OCI-LY1 (cell line): ENCODE measurements at regions not wholly inside any gene's neighbourhood (a gene's known extent, or its start where the extent isn't known, plus 50 kb on each side); places are given as distances from the start of the nearest gene placed in this dataset.

Experiments
- H2AFZ ChIP-seq: fragments of 200-600 bp; sonication (generic), shearing (Covaris generic); 2 replicates; pipeline ENCODE4 v1.6.0; 2014; ENCODE audit warnings: antibody characterized with exemption, mild to moderate bottlenecking, low read length
- H3F3A ChIP-seq: fragments of 200-600 bp; sonication (generic), shearing (Covaris generic); 2 replicates; pipeline ENCODE4 v1.6.0; 2014; ENCODE audit warnings: mild to moderate bottlenecking, antibody characterized with exemption, low read length, moderate library complexity; ENCODE audit not compliant: insufficient read depth
- H3K27ac ChIP-seq: fragments of 200-600 bp; sonication (generic); 2 replicates; pipeline ENCODE4 v1.5.1; 2014; ENCODE audit warnings: low read length, mixed run types, mild to moderate bottlenecking, low read depth; ENCODE audit not compliant: poor library complexity, severe bottlenecking
- H3K27me3 ChIP-seq: fragments of 200-600 bp; sonication (generic); 2 replicates; pipeline ENCODE4 v1.6.0; 2014; ENCODE audit warnings: antibody characterized with exemption, mild to moderate bottlenecking, low read length, moderate library complexity; ENCODE audit not compliant: insufficient read depth
- H3K36me3 ChIP-seq: fragments of 200-600 bp; sonication (generic); 2 replicates; pipeline ENCODE4 v1.6.1; 2014; ENCODE audit warnings: mild to moderate bottlenecking, antibody characterized with exemption, low read length, moderate library complexity, mixed read lengths; ENCODE audit not compliant: insufficient read depth
- H3K4me1 ChIP-seq: fragments of 200-600 bp; sonication (generic); 2 replicates; pipeline ENCODE4 v1.5.1; 2014; ENCODE audit warnings: mild to moderate bottlenecking, low read length, moderate library complexity; ENCODE audit not compliant: insufficient read depth, severe bottlenecking
- H3K4me2 ChIP-seq: fragments of 200-600 bp; sonication (generic), shearing (Covaris generic); 2 replicates; pipeline ENCODE4 v1.6.1; 2014; ENCODE audit warnings: low read length
- H3K4me3 ChIP-seq: fragments of 200-600 bp; sonication (generic); 2 replicates; pipeline ENCODE4 v1.5.1; 2014; ENCODE audit warnings: low read length, low read depth, mild to moderate bottlenecking, mixed read lengths; ENCODE audit not compliant: poor library complexity, severe bottlenecking
- H3K79me2 ChIP-seq: fragments of 200-600 bp; shearing (Covaris generic); 2 replicates; pipeline ENCODE4 v1.6.1; 2016; ENCODE audit warnings: mixed run types, low read length, mixed read lengths; ENCODE audit not compliant: insufficient read depth
- H3K9ac ChIP-seq: fragments of 200-600 bp; sonication (generic), shearing (Covaris generic); 2 replicates; pipeline ENCODE4 v1.6.1; 2014; ENCODE audit warnings: mild to moderate bottlenecking, low read length, mixed read lengths
- H3K9me2 ChIP-seq: fragments of 200-600 bp; sonication (generic), shearing (Covaris generic); 2 replicates; pipeline ENCODE4 v1.6.1; 2014; ENCODE audit warnings: low read depth, mild to moderate bottlenecking, low read length, mixed read lengths
- H3K9me3 ChIP-seq: fragments of 200-600 bp; shearing (Covaris generic); 2 replicates; pipeline ENCODE4 v1.6.1; 2014; ENCODE audit warnings: low read length, mixed read lengths
- H4K20me1 ChIP-seq: fragments of 200-600 bp; sonication (generic), shearing (Covaris generic); 2 replicates; pipeline ENCODE4 v1.6.0; 2016; ENCODE audit warnings: mild to moderate bottlenecking, low read length; ENCODE audit not compliant: insufficient read depth
- EZH2 ChIP-seq: fragments of 200-600 bp; sonication (generic), shearing (Covaris generic); IDR thresholded peaks from 2 replicates; pipeline ENCODE4 v1.8.0; 2017; ENCODE audit warnings: borderline replicate concordance, mixed run types, mild to moderate bottlenecking, antibody characterized with exemption, low read length, moderate library complexity, mixed read lengths
- TF ChIP-seq, protein P1 (sequence below): fragments of 200-600 bp; sonication (generic), shearing (Covaris generic); IDR thresholded peaks from 2 replicates; pipeline ENCODE4 v1.5.1; 2017; ENCODE audit warnings: mild to moderate bottlenecking, antibody characterized with exemption, low read length, moderate library complexity, mixed read lengths

DNA sequence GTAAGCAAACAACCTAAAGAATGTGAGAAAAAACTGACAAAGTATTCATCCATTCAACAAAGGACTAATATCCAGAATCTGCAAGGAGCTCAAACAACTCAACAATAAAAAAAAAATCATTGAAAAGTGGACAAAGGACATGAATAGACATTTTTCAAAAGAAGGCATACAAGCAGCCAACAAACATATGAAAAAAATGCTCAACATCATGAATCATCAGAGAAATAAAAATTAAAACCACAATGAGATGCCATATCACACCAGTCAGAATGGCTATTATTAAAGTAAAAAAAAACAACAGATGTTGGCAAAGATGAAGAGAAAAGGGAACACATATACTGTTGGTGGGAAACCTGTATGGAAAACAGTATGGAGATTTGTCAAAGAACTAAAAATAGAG, 120.7 kb upstream of the ADGRL3 start:
- no peak overlapping the region for H3K4me2 ChIP-seq
- H3K27ac ChIP-seq, result no peak overlapping the region
- TF ChIP-seq, protein P1, sequence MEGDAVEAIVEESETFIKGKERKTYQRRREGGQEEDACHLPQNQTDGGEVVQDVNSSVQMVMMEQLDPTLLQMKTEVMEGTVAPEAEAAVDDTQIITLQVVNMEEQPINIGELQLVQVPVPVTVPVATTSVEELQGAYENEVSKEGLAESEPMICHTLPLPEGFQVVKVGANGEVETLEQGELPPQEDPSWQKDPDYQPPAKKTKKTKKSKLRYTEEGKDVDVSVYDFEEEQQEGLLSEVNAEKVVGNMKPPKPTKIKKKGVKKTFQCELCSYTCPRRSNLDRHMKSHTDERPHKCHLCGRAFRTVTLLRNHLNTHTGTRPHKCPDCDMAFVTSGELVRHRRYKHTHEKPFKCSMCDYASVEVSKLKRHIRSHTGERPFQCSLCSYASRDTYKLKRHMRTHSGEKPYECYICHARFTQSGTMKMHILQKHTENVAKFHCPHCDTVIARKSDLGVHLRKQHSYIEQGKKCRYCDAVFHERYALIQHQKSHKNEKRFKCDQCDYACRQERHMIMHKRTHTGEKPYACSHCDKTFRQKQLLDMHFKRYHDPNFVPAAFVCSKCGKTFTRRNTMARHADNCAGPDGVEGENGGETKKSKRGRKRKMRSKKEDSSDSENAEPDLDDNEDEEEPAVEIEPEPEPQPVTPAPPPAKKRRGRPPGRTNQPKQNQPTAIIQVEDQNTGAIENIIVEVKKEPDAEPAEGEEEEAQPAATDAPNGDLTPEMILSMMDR, result no peak
- TF ChIP-seq EZH2, result no peak
- no peaks in the 10 kb centered on the region for H3F3A ChIP-seq
- no peaks in the 10 kb centered on the region for H3K79me2 ChIP-seq
- no peaks in the 10 kb centered on the region for H3K36me3 ChIP-seq
- H3K9ac ChIP-seq, result no peak overlapping the region
- no peaks in the 10 kb centered on the region for H3K4me1 ChIP-seq
- no peak overlapping the region for H2AFZ ChIP-seq
- H3K27me3 ChIP-seq, result no peaks in the 10 kb centered on the region
- H3K9me3 ChIP-seq, result no peaks in the 10 kb centered on the region
- H3K9me2 ChIP-seq, result no peaks in the 10 kb centered on the region
- no peaks in the 10 kb centered on the region for H4K20me1 ChIP-seq
- H3K4me3 ChIP-seq, result no peak overlapping the region

DNA sequence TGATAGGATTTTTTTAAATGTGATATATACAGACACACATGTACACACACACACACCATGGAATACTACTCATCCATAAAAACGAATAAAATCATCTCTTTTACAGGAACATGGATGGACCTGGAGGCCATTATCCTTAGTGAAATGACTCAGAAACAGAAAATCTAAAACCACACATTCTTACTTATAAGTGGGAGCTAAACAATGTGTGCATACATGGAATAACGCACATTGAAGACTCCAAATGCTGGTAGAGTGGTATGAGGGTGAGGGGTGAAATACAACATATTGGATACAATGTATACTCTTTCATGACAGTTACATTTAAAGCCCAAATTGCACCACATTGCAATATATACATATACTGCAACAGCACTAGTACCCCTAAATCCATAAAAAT, 120.2 kb upstream of the ADGRL3 start:
- H3K4me3 ChIP-seq, result no peak overlapping the region
- no peaks in the 10 kb centered on the region for H3K79me2 ChIP-seq
- H2AFZ ChIP-seq, result no peak overlapping the region
- TF ChIP-seq EZH2, result no peak
- TF ChIP-seq, protein P1, result no peak
- H3K27me3 ChIP-seq, result no peaks in the 10 kb centered on the region
- no peaks in the 10 kb centered on the region for H3K36me3 ChIP-seq
- H3K9me3 ChIP-seq, result no peaks in the 10 kb centered on the region
- no peaks in the 10 kb centered on the region for H3K9me2 ChIP-seq
- H3K4me1 ChIP-seq, result no peaks in the 10 kb centered on the region
- no peak overlapping the region for H3K9ac ChIP-seq
- H3K27ac ChIP-seq, result no peak overlapping the region
- H4K20me1 ChIP-seq, result no peaks in the 10 kb centered on the region
- H3K4me2 ChIP-seq, result no peak overlapping the region
- H3F3A ChIP-seq, result no peaks in the 10 kb centered on the region

DNA sequence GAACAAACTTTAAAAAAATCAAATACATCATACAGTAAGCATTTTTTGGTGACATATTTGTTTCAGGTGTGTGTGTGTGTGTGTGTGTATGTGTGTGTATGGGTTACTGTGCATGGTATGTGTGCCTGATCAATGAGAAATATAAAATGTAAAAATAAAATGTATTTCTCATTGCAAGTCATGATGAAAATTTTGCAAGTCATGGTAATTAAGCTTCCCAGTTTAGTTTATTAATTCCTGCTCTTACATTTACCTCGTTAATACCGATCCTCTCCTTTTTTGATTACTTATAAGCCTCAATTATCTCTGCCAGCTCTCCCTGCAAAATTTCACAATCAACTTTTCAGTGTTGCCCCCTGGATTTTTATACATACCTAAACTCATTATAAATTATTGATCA, 114.6 kb upstream of the ADGRL3 start:
- Histone ChIP-seq H3K9me3 (no peaks in the 10 kb centered on the region), H3K27ac (no peak overlapping the region), H3K9ac (no peak overlapping the region), H3F3A (no peaks in the 10 kb centered on the region), H3K4me1 (no peaks in the 10 kb centered on the region), H3K36me3 (no peaks in the 10 kb centered on the region), H3K79me2 (no peaks in the 10 kb centered on the region), H3K4me2 (no peak overlapping the region), H3K4me3 (no peak overlapping the region), H2AFZ (no peak overlapping the region), H3K9me2 (no peaks in the 10 kb centered on the region), H3K27me3 (no peaks in the 10 kb centered on the region), H4K20me1 (no peaks in the 10 kb centered on the region)
- TF ChIP-seq EZH2, result no peak
- TF ChIP-seq, protein P1, result no peak
